ENCODE measurements at regions not wholly inside any gene's neighbourhood (a gene's known extent, or its start where the extent isn't known, plus 50 kb on each side); places are given as distances from the start of the nearest gene placed in this dataset.
"Not testable (repeated sequence)": the region's sequence is repeated elsewhere in the genome, so short reads cannot be mapped to it uniquely, and the experiment has no call there.

DNA sequence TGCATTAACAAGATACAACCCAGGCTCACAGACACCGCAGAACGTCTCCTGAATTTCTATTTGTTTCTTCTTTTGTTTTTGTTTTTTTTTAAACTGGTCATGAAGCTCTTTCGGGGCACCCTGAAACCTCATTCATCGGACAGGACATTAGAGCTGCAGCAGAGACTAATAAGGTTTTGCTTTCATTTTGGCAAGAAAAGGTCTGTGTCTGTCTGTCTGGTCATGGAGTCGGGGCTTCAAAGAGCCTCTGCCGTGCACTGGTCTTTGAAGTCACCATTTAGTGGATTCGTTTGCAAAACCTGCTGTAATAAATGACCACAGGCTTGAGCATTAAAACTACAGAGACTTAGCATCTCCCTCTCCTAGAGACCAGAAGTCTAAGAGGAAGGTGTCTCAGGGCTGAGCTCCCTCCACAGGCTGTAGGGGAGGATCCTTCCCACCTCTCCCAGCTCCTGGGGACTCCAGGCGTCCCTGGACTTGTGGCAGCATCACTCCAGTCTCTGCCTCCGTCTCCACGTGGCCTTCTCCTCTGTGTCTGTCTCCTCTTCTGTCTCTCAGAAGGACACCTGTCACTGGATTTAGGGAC is 247.5 kb downstream of the CRLF2 start:
- no peak for DNase-seq (ENCODE audit: low read depth in 4 of 4, low spot score in 2 of 4)

GRCh38 chrX:960821-961220 is 251.6 kb downstream of the CRLF2 start:
- DNase-seq (ENCODE audit: low read depth in 4 of 4, low spot score in 2 of 4) = no peak

DNA sequence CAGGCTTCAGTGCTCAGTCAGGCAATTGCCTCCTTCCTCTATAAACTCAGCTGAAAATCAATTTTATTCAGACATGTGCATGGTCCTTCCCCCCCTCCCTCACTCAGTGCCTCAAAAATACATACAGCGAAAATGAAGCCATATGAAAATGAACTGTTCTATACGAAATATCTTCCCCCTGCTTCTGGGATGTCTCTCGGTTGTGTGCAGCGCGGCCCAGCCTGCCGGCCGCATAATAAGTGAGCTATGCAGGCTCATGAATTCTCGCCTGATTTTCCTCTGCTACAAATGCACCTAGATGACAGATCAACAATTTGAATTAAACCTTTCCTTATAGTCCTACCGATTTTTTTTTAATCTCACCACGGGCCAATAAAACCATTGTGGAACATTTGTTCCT is 252.9 kb downstream of the CRLF2 start:
- no peak for DNase-seq (ENCODE audit: low read depth in 4 of 4, low spot score in 2 of 4)

DNA sequence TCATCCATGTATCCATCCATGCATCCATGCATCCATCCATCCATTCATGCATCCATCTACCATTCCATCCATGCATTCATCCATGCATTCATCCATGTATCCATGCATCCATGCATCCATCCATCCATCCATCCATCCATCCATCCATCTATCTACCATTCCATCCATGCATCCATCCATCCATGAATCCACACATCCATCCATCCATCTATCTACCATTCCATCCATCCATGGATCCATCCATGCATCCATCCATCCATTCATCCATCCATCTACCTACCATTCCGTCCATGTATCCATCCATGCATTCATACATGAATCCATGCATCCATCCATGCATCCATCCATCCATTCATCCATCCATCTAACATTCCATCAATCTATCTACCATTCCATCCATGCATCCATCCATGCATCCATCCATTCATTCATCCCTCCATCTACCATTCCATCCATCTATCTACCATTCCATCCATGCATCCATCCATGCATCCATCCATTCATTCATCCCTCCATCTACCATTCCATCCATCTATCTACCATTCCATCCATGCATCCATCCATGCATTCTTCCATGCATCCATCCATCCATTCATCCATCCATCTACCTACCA is 257.2 kb downstream of the CRLF2 start:
- not testable (repeated sequence) for DNase-seq (ENCODE audit: low read depth in 4 of 4, low spot score in 2 of 4)

DNA sequence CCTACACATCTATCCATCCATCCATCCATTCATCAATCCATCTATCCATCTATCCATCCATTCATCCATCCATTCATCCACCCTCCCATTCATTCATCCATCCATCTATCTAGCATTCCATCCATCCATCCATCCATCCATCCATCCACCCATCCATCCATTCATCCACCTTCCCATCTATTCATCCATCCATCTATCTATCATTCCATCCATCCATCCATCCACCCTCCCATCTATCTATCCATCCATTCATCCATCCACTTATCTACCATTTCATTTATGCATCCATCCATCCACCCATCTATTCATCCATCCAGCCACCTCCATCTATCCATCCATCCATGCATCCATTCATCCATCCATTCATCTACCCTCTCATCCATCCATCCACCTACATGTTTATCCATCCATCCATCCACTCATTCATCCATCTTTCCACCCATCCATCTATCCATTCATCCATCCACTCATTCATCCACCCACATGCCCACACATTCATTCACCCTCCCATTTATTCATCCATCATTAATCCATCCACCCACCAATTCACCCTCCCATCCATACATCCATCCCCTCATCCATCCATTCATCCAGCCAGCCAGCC is 258.5 kb downstream of the CRLF2 start:
- DNase-seq (ENCODE audit: low read depth in 4 of 4, low spot score in 2 of 4) = no peak

GRCh38 chrX:952816-953215 is 259.6 kb downstream of the CRLF2 start:
- no peak for DNase-seq (ENCODE audit: low read depth in 4 of 4, low spot score in 2 of 4)

DNA sequence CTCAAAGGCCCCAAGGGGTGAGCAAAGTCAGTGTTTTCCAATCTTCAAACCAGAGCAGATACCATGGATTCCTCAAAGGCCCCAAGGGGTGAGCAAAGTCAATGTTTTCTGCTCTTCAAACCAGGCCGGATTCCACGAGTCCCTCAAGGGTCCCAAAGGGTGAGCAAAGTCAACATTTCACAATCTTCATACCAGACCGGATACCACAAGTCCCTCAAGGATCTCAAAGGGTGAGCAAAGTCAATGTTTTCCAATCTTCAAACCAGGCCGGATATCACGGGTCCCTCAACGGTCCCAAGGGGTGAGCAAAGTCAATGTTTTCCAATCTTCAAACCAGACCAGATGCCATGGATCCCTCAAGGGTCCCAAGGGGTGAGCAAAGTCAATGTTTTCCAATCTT is 265.2 kb downstream of the CRLF2 start:
- not testable (repeated sequence) for DNase-seq (ENCODE audit: low read depth in 4 of 4, low spot score in 2 of 4)

GRCh38 chrX:943035-943434 is 269.4 kb downstream of the CRLF2 start:
- no peak for DNase-seq (ENCODE audit: low read depth in 4 of 4, low spot score in 2 of 4)

DNA sequence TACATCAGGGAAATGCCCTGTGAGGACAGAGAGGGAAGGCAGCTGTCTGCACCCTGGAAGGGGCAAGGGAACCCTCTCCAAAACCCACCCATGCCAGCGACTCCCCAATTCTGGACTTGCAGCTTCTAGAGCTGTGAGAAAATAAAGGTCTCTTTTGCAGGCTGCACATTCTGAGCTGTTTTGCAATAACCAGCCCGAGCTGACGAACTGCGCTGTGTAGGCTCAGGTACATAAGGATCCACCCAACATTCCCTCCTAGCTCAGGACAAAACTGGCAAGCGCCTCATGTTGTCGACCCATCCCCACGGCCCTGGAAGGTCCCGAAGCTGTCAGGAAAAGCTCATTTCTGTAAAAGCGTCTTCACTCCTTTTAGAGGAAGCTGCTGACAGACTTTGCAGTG is 271.8 kb downstream of the CRLF2 start:
- no peak for DNase-seq (ENCODE audit: low read depth in 4 of 4, low spot score in 2 of 4)

- DNase-seq (ENCODE audit: low read depth in 4 of 4, low spot score in 2 of 4) = no peak
These were observed 275.3 kb downstream of the CRLF2 start for GRCh38 chrX:936979-937769.

- no peak for DNase-seq (ENCODE audit: low read depth in 4 of 4, low spot score in 2 of 4)
These were observed 278.8 kb downstream of the CRLF2 start for GRCh38 chrX:933611-934010.

DNA sequence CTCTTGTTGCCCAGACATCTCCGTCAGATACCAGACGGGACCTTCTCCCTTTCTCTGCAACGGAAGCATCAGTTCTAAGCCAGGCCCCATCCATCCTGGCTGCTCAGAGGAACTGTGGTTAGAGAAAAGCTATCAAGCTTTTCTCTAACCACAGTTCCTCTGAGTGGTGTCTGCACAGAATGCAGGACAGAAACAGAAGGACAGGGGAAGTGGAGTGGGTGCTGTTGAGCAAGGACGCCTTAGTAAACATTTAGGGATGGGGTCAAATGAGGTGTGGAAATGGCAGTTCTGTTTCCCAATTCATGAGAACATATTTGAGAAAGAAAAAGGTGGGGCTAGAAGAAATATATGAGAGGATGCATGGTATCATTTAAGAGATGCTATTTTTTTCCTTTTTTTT is 283.8 kb downstream of the CRLF2 start:
- DNase-seq (ENCODE audit: low read depth in 4 of 4, low spot score in 2 of 4) = no peak

GRCh38 chrX:926991-927390 is 285.5 kb downstream of the CRLF2 start:
- no peak for DNase-seq (ENCODE audit: low read depth in 4 of 4, low spot score in 2 of 4)

- DNase-seq (ENCODE audit: low read depth in 4 of 4, low spot score in 2 of 4) = no peak
These were observed 286.4 kb downstream of the CRLF2 start for GRCh38 chrX:926070-926469.

DNA sequence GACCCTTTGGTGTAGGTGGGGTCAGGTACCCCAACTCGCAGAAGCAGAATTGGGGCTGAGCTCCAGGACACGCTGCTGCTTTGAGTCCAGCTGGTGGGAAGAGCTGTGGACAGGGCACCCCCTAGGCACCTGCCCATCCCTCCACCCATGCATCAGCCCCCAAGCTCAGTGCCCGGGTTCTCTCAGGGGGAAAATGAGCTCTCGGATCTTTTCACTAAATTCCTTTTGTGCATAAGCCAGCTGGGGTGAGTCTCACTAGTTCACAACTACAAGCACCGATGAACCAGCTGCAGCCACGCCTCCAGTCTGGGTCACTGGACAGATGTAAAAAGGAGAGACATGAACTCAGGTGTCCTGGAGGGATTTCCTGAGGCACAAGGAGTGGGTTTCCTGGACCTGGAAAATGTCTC is 286.8 kb downstream of the CRLF2 start:
- no peak for DNase-seq (ENCODE audit: low read depth in 4 of 4, low spot score in 2 of 4)

DNA sequence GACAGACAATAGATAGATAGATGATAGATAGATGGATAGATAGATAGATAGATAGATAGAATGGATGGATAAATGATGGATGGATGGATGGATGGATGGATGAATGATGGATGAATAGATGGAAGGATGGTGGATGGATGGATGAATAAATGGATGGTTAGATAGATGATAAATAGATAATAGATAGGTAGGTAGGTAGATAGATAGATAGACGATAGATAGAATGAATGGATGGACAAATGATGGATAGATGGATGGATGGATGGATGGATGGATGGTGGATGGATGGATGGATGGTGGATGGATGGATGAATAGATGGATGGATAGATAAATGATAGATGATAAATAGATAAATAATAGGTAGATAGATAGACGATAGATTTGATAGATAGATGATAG is 287.4 kb downstream of the CRLF2 start:
- no peak for DNase-seq (ENCODE audit: low read depth in 4 of 4, low spot score in 2 of 4)

GRCh38 chrX:924017-924416 is 288.4 kb downstream of the CRLF2 start:
- no peak for DNase-seq (ENCODE audit: low read depth in 4 of 4, low spot score in 2 of 4)

- no peak for DNase-seq (ENCODE audit: low read depth in 4 of 4, low spot score in 2 of 4)
These were observed 289.7 kb downstream of the SHOX start for GRCh38 chrX:920234-920799.

DNA sequence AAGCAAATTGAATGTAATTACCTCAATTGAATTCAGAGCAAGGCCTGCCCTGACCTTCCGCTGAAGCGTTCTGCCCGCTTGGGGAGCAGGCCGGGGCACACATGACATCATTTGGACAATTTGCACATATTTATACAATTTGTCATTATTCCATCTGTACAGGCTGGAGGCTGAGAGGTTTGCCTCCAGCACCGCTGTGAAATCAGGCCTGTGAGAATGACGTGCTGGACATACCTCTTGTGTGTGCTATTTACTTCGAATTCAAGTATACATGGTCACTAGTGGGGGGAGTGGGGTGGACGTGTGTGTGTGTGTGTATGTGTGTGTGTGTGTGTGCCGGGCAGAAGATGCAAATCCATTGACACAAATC is 285.6 kb downstream of the SHOX start:
- no peak for DNase-seq (ENCODE audit: low read depth in 4 of 4, low spot score in 2 of 4)

- no peak for DNase-seq (ENCODE audit: low read depth in 4 of 4, low spot score in 2 of 4)
These were observed 285.0 kb downstream of the SHOX start for GRCh38 chrX:915427-916229.

DNA sequence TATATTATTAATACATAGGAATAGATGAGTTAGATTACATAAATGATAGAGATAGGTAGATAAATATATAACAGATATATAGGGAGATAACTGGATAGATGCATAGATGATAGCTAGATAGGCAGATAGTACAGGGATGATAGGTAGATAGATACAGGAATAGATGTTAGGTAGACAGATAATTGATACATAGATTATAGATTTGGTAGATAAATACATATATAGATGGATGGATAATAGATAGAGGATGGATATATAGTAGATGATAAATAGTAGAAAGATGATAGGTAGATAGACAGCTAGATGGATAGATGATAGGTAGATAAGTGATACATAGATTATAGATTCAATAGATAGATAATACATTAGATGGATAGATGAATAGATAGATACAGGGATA is 283.6 kb downstream of the SHOX start:
- no peak for DNase-seq (ENCODE audit: low read depth in 4 of 4, low spot score in 2 of 4)
